ENCODE measurements at regions not wholly inside any gene's neighbourhood (a gene's known extent, or its start where the extent isn't known, plus 50 kb on each side); places are given as distances from the start of the nearest gene placed in this dataset.

DNA sequence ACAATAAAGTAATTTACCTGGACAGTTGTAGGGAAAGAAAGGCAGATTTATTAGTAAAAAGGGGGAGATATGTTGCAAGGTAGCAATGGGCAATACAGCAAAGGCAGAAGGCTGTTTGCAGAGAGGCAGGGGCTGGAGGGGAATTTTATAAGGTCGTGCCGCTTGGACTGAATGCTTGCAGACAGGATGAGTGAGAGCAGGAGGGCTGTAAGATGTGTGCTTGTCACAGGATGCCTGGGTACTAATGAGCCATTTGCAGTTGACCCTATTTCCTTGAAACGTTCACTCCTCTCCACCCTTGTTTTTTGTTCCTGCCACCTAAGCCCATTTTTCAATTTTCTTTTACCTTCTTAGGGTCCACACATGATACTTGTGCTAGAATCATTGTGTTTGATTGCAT, 214.7 kb downstream of the TRAM1L1 start:
- TF ChIP-seq CTCF (IDR thresholded peaks at IDR 0.05) (no peak), POLR2A (IDR thresholded peaks at IDR 0.05) (no peak), EP300 (IDR thresholded peaks at IDR 0.05) (no peak)

Data from tibial nerve (tissue), 4 donors.